GM21737 (cell line): ENCODE measurements at regions not wholly inside any gene's neighbourhood (a gene's known extent, or its start where the extent isn't known, plus 50 kb on each side); places are given as distances from the start of the nearest gene placed in this dataset.
"Not testable (repeated sequence)": the region's sequence is repeated elsewhere in the genome, so short reads cannot be mapped to it uniquely, and the experiment has no call there.

Experiments used
- ATAC-seq: cut with Tn5 transposase; IDR thresholded peaks from one replicate; pipeline ENCODE4 v1.9.1; 2021; ENCODE audit warnings: mild to moderate bottlenecking, moderate library complexity; ENCODE audit not compliant: unreplicated experiment

DNA sequence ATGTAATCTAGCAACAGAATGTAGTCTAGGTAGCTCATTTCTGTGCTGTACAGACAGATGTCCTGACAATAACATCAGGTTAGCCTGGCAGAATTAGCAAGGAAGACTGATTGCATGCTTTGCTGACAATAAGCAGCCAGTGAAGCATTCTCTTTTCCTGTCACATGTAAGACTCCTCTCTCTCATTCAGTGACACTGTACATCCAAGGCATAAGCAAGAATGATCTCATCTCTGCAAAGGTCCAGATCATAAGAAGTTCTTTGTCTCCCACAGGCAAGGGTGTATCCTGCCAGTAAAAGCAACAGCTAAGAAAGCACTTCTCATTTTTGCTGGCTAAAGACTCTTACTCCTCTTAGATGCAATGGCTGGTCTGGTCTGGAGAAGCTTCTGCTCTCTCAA, 861.8 kb downstream of the TAF11L14 start:
- no peak for ATAC-seq

DNA sequence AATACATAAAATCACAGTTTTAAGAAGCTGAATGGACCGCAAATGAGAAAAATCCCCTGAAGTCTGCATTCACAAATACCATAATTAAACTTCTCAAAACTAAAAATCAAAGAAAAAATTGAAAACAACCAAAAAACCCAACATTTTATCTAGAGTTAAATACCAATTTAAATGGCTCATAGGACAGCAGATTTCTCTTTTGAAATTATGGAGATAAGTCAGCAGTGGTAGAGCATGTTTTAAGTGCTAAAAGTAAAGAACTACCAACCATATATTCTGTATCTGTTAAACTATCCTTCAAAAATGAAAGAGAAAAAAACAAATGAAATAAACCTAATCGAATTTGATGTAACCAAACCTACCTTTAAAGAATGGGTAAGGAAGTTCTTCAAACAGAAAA, 862.8 kb downstream of the TAF11L14 start:
- ATAC-seq, result no peak

- no peak for ATAC-seq
Measured at GRCh38 chr5:18503797-18504328, 869.6 kb downstream of the TAF11L14 start.

DNA sequence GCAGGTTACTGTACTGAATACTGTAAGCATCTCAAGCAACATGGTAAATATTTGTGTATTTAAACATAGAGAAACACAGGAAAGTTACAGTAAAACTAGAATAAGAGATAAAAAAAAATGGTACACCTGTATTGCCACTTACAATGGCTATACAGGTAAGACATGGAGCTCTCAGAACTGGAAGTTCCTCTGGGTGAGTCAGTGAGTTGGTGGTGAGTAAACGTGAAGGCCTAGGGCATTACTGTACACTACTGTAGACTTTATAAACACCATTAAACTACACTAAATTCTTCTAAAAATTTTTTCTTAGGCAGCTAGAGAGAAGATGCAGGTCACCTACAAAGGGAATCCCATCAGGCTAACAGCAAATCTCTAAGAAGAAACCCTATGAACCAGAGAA, 872.9 kb downstream of the TAF11L14 start:
- no peak for ATAC-seq

GRCh38 chr5:18517641-18518380, 883.6 kb downstream of the TAF11L14 start:
- no peak for ATAC-seq

DNA sequence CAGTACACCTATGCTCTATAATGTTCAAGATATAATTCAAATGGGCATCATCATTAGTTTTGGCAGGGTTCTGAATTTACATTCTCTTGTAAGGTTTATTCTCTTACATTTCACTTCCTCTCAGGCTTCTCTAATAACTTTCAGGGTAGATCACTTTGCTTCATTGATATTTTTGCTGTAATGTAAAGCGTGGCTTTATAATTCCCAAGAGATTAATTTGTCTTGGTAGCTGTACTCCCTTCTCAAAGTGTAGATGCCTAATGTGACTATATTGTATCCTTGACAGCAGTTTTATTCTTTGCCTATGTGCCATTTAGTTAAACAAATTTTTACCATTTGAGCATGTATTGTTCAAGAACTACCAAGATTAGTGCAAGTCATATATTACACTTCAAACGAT, 889.1 kb downstream of the TAF11L14 start:
- ATAC-seq, result no peak

DNA sequence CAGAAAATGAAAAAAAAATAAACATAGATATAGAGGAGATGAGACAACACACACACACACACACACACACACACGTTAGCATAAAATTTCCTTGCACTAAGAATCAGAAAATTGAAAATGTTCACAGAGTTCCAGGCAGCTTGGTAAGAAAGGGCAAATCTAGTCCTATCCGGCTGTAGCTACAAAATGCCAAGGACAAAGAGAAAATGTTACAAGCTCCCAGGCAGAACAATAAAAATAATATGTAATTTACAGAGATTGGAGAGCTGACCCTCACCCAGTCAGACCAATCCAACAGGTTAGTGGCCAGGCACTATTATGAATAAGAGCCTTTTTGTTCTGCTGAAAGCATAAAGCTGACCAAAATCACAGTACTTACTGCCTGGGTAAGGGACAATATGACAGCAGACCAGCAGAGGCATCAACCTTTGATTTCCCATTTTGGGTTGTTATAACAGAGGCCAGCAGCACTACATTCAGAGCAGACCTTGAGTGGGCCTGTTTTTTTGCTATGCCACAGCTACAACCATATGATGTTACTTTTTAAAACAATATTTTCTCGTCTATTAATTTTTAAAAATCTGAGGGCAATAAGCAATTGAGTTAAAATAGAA, 892.6 kb downstream of the TAF11L14 start:
- ATAC-seq, result no peak

DNA sequence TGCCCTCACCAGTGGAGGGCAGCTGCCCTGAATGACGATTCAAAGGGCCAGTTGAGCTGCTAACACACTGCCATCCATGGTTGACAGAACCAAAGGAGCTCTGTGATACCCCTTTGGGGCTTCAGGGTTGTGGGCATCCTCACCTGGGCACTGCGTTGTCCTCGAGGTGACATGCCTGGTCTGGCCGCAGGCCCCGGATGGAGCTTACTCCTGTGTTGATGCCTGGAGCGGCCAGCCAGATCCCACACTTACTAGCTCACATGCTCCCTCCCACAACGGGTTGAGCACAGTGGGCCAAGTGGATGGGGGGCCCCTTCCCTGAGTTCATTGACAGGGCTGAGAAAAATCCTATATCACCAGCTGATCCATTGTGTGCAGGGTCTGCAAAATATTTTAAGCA, 898.9 kb downstream of the TAF11L14 start:
- no peak for ATAC-seq

GRCh38 chr5:18534119-18534518, 899.9 kb downstream of the TAF11L14 start:
- ATAC-seq, result no peak

DNA sequence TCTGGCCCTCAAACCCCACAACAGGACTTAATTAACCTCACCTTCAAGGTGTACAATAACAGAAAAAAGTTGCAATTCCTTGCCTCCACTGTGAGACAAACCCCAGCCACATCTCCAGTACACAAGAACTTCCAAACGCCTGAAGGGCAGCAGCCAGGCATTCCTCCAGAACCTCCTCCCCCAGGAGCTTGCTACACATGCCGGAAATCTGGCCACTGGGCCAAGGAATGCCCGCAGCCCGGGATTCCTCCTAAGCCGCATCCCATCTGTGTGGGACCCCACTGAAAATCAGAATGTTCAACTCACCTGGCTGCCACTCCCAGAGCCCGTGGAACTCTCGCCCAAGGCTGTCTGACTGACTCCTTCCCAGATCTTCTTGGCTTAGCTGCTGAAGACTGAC, 901.5 kb downstream of the TAF11L14 start:
- not testable (repeated sequence) for ATAC-seq

- ATAC-seq, result no peak
Measured at GRCh38 chr5:18544421-18544820, 910.2 kb downstream of the TAF11L14 start.

DNA sequence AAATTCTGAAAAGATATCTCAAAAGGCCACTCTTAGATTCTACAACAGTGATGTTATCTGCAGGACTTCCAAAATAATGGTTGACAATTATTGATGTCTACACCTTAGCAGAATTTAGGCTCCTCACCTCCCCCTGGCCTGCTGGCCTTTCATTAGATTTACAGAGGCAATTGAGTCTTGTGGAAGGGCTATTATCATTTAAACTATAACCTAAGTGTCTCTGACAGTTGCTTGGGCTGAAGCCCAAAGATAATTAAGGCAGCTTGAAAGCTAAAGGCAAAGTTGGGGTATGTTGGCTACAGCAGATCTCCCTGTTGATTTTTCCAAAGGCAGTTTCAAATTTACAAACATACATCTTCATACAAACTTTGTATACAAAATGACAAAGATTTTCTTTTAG, 912.3 kb downstream of the TAF11L14 start:
- no peak for ATAC-seq

- ATAC-seq, result no peak
Measured at GRCh38 chr5:18551716-18552115, 917.5 kb downstream of the TAF11L14 start.

GRCh38 chr5:18553269-18553668, 919.0 kb downstream of the TAF11L14 start:
- no peak for ATAC-seq

DNA sequence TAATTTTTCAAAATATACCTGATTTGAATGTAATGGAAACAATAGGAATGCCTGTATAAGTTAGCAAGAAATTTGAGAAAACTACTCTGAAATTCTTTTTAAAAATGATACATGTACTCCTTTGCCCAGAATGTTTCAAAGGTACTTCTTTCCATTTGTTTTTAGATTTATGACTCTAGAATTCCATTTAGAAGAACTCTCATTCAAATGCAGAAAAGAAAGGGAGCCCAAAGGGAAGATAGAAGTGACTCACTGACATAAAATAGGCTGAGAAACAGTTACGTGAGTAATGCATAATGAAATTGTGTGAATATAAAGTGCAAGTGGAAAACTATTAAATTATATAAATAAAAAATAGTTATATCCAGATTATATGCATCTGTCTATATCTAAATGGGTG, 926.3 kb downstream of the TAF11L14 start:
- ATAC-seq, result no peak

DNA sequence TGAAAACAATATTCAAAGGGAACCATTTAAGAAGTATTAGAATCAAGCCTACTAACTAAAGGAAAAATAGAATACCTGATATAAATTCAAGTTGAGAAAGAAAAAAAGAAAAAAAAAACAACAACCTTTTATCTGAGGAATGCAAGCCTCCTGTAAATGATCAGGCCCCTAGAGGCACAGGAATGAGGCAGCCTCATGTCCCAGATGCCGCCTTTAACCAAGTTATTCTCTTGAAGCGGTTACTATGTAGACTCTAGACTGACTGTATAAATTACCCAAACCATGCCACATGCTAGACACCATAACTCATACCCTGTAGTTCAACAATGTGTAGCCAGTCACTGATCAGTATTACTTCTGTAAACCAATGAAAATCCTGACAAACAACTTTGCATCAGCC, 929.6 kb downstream of the TAF11L14 start:
- ATAC-seq, result no peak

GRCh38 chr5:18566671-18567070, 932.4 kb downstream of the TAF11L14 start:
- no peak for ATAC-seq

DNA sequence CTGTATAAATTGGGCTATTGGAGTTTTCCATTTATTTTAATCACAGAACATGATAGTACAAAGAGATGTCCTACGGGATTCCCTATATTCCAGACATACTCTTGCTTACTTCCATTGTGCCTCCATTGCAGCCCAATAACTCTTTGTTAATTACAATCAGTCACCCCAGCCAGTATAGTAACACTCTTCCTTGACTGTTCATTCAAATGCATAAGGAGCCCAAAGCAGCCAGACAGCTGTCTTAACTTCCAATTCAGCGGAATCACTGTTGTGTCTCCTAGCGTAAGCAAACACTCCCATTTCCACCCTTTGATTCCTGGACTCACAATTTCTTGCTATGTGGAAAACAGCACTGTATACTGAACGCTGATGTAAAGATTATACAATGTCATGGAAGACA, 942.3 kb downstream of the TAF11L14 start:
- ATAC-seq, result no peak

GRCh38 chr5:18601185-18601584, 966.9 kb downstream of the TAF11L14 start:
- no peak for ATAC-seq

- no peak for ATAC-seq
Measured at GRCh38 chr5:18602402-18602801, 968.1 kb downstream of the TAF11L14 start.

DNA sequence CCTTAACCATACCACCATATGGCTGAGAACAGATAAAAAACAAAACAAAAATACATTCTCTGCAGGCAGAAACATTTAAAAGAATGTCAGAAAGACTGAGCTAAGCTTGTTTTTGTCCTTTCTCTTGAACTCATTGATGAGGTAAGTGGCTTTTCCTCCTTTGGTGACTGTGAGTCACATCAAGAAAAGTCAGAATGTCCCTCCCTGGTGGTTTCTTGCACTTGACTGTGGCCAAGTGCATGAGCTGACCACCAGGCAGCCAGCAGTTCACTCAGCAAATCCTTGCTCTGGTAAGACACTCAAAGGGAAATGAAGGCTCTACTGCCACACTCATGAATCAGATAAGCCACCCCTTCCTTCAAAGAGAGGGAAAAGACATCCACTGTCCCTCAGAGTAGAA, 970.9 kb downstream of the TAF11L14 start:
- no peak for ATAC-seq

- no peak for ATAC-seq
Measured at GRCh38 chr5:18607570-18607969, 973.3 kb downstream of the TAF11L14 start.
